ENCODE measurements at regions not wholly inside any gene's neighbourhood (a gene's known extent, or its start where the extent isn't known, plus 50 kb on each side); places are given as distances from the start of the nearest gene placed in this dataset.
A peak's percentile ranks its signal among the peaks of the same experiment; 100 is the strongest.
"Not testable (repeated sequence)": the region's sequence is repeated elsewhere in the genome, so short reads cannot be mapped to it uniquely, and the experiment has no call there.

DNA sequence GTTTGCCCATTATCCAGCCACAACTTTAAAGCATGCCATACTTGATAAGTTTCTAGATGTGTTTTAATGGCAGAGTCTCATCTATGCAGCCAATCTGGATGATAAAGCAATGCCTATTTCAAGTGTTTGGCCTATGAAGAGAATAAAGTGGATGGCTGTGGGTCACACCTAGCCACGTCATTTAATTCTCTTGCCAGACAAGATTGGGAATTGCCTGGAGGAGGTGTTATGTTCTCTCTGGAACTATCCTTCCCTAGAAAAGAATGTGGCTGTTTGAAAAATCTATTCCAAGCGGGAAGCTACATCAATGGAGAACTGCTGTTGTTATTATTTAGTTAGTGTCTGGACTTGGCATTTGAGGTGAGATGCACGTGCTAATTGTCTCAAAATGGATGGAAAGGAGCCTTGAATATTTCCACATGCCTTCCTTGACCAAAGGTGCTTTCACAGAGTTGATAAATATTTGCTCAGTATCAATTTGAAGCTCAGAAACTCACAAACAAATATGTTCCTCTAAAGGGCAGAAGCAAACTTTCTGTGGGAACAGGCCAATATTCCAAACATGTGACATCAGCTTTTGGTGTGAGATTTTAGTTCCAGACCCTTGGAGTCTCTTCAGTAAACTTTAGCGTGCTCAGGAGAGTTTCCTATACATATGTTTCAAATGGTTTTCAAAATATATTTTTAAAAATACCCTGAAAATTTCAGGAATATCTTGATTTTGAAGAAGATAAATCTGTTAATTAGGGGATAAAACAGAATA lies 510.6 kb upstream of the SGO1 start:
- DNase-seq = peak; percentile 21

- no peak for DNase-seq
Measured at GRCh38 chr3:20692675-20693074, 506.7 kb upstream of the SGO1 start.

GRCh38 chr3:20683910-20684309 lies 497.9 kb upstream of the SGO1 start:
- no peak for DNase-seq

GRCh38 chr3:20682573-20682972 lies 496.6 kb upstream of the SGO1 start:
- no peak for DNase-seq

GRCh38 chr3:20680990-20681628 lies 495.1 kb upstream of the SGO1 start:
- DNase-seq = no peak

DNA sequence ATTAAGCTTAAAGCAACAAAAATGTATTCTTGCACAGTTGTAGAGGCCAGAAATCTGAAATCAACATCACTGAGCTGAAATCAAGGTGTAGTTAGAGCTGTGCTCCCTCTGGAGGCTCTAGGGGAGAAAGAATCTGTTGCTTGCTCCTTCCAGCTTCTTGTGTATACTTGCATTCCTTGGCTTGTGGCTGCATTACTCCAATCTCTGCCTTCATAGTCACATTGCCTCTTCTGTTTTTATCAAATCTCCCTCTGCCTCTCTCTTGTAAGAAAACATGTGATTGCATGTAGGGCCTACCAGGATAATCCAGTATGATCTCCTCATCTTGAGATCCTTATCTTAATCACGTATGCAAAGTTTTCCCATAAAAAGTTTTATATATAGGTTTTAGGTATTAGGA lies 487.9 kb upstream of the SGO1 start:
- peak; percentile 1 for DNase-seq

DNA sequence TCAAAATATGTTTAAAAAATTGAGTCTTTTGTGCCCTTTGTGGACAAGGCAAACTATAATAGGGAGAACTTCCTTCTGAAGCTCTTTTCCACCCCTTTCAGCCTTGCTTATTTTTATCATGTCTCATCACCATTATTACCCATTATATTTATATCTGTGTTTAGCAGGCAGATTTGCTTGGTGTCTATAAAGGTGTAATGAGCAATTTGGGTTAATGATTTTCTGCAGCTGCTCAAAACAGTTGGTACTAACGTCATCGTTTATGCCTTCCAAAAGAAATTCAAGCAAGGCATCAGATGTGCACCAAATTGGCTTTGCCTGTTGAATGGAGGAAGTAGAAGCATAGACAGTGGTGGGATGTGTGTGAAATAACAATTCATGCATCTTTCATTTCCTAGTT lies 483.7 kb upstream of the SGO1 start:
- DNase-seq = peak; percentile 43

- DNase-seq = peak; percentile 8
Measured at GRCh38 chr3:20669184-20669583, 483.2 kb upstream of the SGO1 start.

DNA sequence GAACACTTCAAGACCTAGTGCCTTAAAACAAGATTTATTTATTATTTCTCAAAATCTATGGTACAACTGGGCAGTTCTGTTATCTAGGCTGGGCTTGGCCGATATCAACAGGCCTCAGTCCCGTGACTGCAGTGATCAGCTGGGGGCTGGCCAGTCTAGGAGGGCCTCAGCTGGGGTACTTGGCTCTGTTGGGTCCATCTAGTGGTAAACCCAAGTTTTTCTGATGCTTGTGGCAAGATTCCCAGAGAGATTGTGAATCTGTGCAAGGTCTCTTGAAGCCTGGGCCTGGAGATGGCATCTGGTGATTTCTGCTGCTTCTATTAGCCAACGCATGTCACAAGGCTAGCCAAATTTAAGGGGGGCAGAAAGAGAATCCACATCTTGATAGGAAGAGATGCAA lies 482.4 kb upstream of the SGO1 start:
- peak; percentile 51 for DNase-seq

GRCh38 chr3:20666091-20666490 lies 480.1 kb upstream of the SGO1 start:
- no peak for DNase-seq

- no peak for DNase-seq
Measured at GRCh38 chr3:20658491-20658890, 472.5 kb upstream of the SGO1 start.

- DNase-seq = no peak
Measured at GRCh38 chr3:20657560-20657959, 471.6 kb upstream of the SGO1 start.

GRCh38 chr3:20652231-20652986 lies 466.4 kb upstream of the SGO1 start:
- no peak for DNase-seq

DNA sequence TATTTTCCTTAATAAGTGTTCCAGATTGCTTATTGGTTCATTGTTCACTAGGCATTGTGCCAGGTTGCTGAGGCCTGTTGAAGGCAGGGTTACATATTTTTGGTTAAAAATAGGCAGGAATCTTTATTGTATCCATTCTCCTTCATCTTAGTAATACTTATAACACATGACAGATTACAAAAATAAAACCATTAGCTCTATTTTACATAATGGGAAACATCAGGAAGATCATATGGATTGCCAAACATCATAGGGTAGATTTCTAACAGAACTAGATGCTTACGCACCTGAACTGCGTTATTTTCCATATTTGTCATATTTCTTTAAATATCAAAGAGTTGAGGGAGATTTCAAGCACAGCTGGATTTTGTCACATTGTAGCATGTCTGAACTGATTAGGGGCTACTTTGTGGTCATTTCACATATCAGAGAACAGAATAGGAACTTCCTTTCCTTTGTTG lies 462.9 kb upstream of the SGO1 start:
- peak; percentile 11 for DNase-seq

- peak; percentile 67 for DNase-seq
Measured at GRCh38 chr3:20648294-20648693, 462.3 kb upstream of the SGO1 start.

- DNase-seq = no peak
Measured at GRCh38 chr3:20646425-20646824, 460.4 kb upstream of the SGO1 start.

- DNase-seq = peak; percentile 22
Measured at GRCh38 chr3:20645340-20645739, 459.3 kb upstream of the SGO1 start.

GRCh38 chr3:20637729-20638128 lies 451.7 kb upstream of the SGO1 start:
- no peak for DNase-seq

DNA sequence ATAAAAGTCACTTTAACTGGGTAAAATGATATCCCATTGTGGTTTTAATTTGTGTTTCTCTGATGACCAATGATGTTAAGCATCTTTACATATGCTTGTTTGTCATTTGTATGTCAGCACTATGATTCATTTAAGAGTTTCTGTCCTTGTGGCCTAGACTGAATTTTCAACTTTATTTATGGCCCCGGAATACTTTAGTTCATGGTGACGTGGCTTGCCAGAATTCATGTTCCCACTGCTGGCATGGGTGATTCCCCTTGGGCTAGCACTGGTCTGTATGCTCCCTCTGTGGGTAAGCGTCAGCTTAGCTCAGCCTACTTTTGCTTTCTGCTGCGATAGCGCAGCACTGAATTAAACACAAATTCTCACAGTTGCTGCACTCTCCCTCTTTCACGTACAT lies 436.3 kb upstream of the SGO1 start:
- DNase-seq = no peak

DNA sequence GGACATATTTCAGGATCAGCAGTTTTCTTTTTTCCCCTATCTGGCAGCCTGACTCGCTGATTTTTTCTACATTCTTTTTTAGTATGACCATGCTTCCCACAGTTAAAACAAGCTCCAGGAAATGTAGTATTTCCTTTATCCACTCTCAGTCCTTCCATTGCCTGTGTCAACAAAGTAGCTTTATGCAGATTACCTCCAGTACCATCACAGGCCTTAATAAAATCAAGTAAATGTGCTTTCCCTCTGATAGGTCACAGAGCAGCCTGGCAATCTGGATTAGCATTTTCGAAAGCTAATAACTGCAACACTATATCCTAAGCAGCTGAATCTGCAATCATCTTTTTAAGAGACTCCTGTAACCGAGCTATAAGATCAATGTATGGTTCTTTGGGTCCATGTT lies 432.6 kb upstream of the SGO1 start:
- DNase-seq = not testable (repeated sequence)

DNA sequence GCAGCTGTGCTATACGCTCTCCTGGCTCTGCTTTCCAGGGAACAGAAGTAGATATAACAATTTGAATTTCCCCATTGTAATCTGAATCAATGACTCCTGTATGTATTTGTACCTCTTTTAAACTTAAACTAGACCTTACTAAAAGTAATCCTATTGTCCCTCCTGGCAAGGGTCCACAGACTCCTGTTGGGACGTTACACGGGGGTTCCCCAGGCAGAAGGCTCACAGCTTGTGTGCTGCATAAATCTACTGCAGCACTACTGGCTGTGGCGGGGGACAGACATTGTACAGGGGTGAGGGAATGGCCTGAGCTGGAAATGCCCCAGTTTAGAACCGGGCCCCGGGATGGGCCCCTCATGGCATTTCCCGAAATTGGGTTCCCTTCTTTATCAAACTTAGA lies 432.2 kb upstream of the SGO1 start:
- not testable (repeated sequence) for DNase-seq

DNA sequence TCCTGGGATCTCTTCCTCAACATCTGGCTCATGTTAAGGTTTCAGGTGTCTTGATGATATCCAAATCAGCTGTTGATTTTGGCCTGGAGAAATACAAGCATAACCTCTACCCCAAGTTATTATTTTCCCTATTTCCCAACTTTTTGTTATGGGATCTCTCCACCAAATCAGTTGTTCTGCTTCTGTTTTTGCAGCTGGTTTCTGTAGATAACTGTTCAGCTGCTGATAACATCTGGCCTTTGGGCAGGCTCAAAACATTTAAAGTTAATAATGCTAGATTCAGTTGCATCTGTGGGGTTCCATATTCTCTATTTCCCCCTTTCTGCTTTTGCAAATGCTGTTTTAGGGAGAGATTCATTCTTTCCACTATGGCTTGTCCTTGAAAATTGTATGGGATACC lies 430.0 kb upstream of the SGO1 start:
- not testable (repeated sequence) for DNase-seq

GRCh38 chr3:20608054-20608738 lies 422.2 kb upstream of the SGO1 start:
- peak; percentile 57 for DNase-seq

Measured in NCI-H69 (cell line).